ENCODE measurements at regions not wholly inside any gene's neighbourhood (a gene's known extent, or its start where the extent isn't known, plus 50 kb on each side); places are given as distances from the start of the nearest gene placed in this dataset.

DNA sequence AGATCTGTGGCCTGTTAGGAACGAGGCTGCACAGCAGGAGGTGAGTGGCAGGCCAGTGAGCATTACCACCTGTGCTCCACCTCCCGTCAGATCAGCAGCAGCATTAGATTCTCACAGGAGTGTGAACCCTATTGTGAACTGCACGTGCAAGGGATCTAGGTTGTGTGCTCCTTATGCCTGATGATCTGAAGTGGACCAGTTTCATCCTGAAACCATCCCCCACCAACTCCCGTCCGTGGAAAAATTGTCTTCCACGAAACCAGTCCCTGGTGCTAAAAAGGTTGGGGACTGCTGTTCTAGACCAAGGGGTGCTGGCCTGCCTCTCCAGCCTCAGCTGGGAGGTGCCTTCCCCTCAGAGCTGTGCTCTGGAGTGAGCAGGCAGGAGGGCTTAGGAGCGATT is 61.4 kb downstream of the RPLP1 start:
- TF ChIP-seq BHLHE40 (IDR thresholded peaks at IDR 0.05; ENCODE audit: borderline replicate concordance): no peak
- TF ChIP-seq TARDBP (IDR thresholded peaks at IDR 0.05): no peak
- no peak for TF ChIP-seq NFRKB (IDR thresholded peaks at IDR 0.05)
- no peak for TF ChIP-seq SP1 (IDR thresholded peaks at IDR 0.05)
- TF ChIP-seq FOXA1 (IDR thresholded peaks at IDR 0.05): no peak
- TF ChIP-seq, protein P1, sequence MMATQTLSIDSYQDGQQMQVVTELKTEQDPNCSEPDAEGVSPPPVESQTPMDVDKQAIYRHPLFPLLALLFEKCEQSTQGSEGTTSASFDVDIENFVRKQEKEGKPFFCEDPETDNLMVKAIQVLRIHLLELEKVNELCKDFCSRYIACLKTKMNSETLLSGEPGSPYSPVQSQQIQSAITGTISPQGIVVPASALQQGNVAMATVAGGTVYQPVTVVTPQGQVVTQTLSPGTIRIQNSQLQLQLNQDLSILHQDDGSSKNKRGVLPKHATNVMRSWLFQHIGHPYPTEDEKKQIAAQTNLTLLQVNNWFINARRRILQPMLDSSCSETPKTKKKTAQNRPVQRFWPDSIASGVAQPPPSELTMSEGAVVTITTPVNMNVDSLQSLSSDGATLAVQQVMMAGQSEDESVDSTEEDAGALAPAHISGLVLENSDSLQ (IDR thresholded peaks at IDR 0.05): no peak
- TF ChIP-seq SUZ12 (IDR thresholded peaks at IDR 0.05): no peak
- TF ChIP-seq ELF4 (IDR thresholded peaks at IDR 0.05): no peak
- TF ChIP-seq FOXK2 (IDR thresholded peaks at IDR 0.05): no peak
- no peak for TF ChIP-seq L3MBTL2 (conservative IDR thresholded peaks at IDR 0.05)

Data from HEK293T (cell line).